A549 (cell line): ENCODE measurements at regions not wholly inside any gene's neighbourhood (a gene's known extent, or its start where the extent isn't known, plus 50 kb on each side); places are given as distances from the start of the nearest gene placed in this dataset.

Source experiments
- ATAC-seq, 2 experiments: fragments of 200-7000 bp in 1 of 2; fragments of >200 bp in 1 of 2; cut with Nextera tagmentation in 1 of 2; cut with Tn5 transposase in 1 of 2; 3 replicates each; pipeline versions ENCODE4 v1.8.0 to v1.9.1; 2018 to 2020; ENCODE audit warnings: mild to moderate bottlenecking in 1 of 2, moderate library complexity in 1 of 2
- CTCF ChIA-PET: fragments of 300-600 bp; sonication (Branson Sonifier 250); formaldehyde crosslinking; extraction: SDS; loops from one replicate; lab custom pipeline; 2021; ENCODE audit warnings: antibody characterized with exemption, inconsistent platforms; lab: Yijun Ruan, JAX
- POLR2A ChIA-PET: fragments of 350-600 bp; formaldehyde crosslinking; extraction: SDS; loops from one replicate; lab custom pipeline; 2021; ENCODE audit warnings: antibody characterized with exemption, inconsistent platforms; lab: Yijun Ruan, JAX
- DNase-seq, 2 experiments: peaks; one replicate each; pipeline versions ENCODE4 v3.0.0 to v3.0.0-alpha.2; 2011 to 2016; ENCODE audit warnings: low read depth in 1 of 2, low spot score in 1 of 2
- FAIRE-seq: peaks from 2 replicates; lab custom pipeline; 2011; peaks lifted over from hg19 to GRCh38; lab: Jason Lieb, UNC
- H3K27ac ChIP-seq, 2 experiments: fragments of >200 bp; sonication (Bioruptor Twin); formaldehyde crosslinking; 3 replicates each; pipeline ENCODE4 v1.5.1; 2016 to 2017
- H3K4me1 ChIP-seq: fragments of >200 bp; sonication (Bioruptor Twin); formaldehyde crosslinking; 3 replicates; pipeline ENCODE4 v1.6.1; 2016
- H3K4me2 ChIP-seq: fragments of >200 bp; sonication (Bioruptor Twin); formaldehyde crosslinking; 3 replicates; pipeline ENCODE4 v1.6.1; 2016
- H3K4me3 ChIP-seq: fragments of >200 bp; sonication (Bioruptor Twin); formaldehyde crosslinking; 3 replicates; pipeline ENCODE4 v1.5.1; 2016
- H3K9me3 ChIP-seq: fragments of >200 bp; sonication (Bioruptor Twin); formaldehyde crosslinking; 3 replicates; pipeline ENCODE4 v1.6.1; 2016
- CBX8 ChIP-seq: fragments of 200-600 bp; sonication (generic); IDR thresholded peaks from 2 replicates; pipeline ENCODE4 v1.6.1; 2016
- EHMT2 ChIP-seq: fragments of 200-600 bp; sonication (generic); IDR thresholded peaks from 2 replicates; pipeline ENCODE4 v1.6.1; 2016; ENCODE audit warnings: antibody characterized with exemption, low read depth, mild to moderate bottlenecking, moderate library complexity
- HOXA7 ChIP-seq: fragments of 250-450 bp; sonication (Bioruptor Pico); IDR thresholded peaks from 2 replicates; pipeline ENCODE4 v1.5.0; 2020; ENCODE audit warnings: mild to moderate bottlenecking, moderate library complexity
- HOXB13 ChIP-seq: fragments of 250-450 bp; sonication (Bioruptor Pico); IDR thresholded peaks from 2 replicates; pipeline ENCODE4 v1.5.0; 2020; ENCODE audit warnings: low read depth, mild to moderate bottlenecking, moderate library complexity
- JUN ChIP-seq, 2 experiments: fragments of >200 bp; sonication (Bioruptor Twin); formaldehyde crosslinking; IDR thresholded peaks; 2 replicates in 1 of 2; 3 replicates in 1 of 2; pipeline ENCODE4 v1.6.1; 2016 to 2017
- JUNB ChIP-seq: fragments of >200 bp; sonication (Bioruptor Twin); formaldehyde crosslinking; IDR thresholded peaks from 2 replicates; pipeline ENCODE4 v1.6.1; 2016
- MAZ ChIP-seq: fragments of 150-350 bp; IDR thresholded peaks from 2 replicates; pipeline ENCODE4 v1.6.1; 2014; ENCODE audit warnings: antibody characterized with exemption, low read depth, low read length, borderline replicate concordance
- MYC ChIP-seq: IDR thresholded peaks from 2 replicates; pipeline ENCODE4 v1.6.1; 2012; ENCODE audit warnings: mild to moderate bottlenecking, inconsistent platforms, low read length, improper control_type of control experiment, borderline replicate concordance
- NR3C1 ChIP-seq: fragments of >200 bp; sonication (Bioruptor Twin); formaldehyde crosslinking; IDR thresholded peaks from 3 replicates; pipeline ENCODE4 v1.6.1; 2017
- RAD21 ChIP-seq, 2 experiments: fragments of >200 bp in 1 of 2; sonication (Bioruptor Twin) in 1 of 2; formaldehyde crosslinking in 1 of 2; IDR thresholded peaks in 1 of 2; conservative IDR thresholded peaks in 1 of 2; 2 replicates in 1 of 2; 3 replicates in 1 of 2; pipeline ENCODE4 v1.6.1; 2012 to 2018; ENCODE audit warnings: inconsistent platforms in 1 of 2
- RARB ChIP-seq: fragments of 250-450 bp; sonication (Bioruptor Pico); IDR thresholded peaks from 2 replicates; pipeline ENCODE4 v1.8.0; 2021; ENCODE audit warnings: mild to moderate bottlenecking, moderate library complexity
- RNF2 ChIP-seq: fragments of 200-600 bp; sonication (generic); IDR thresholded peaks from 2 replicates; pipeline ENCODE4 v1.6.1; 2016; ENCODE audit warnings: low read depth, mild to moderate bottlenecking, antibody characterized with exemption, moderate library complexity, borderline replicate concordance
- TP53 ChIP-seq: fragments of 250-450 bp; sonication (Bioruptor Pico); IDR thresholded peaks from 2 replicates; pipeline ENCODE4 v1.5.0; 2021; ENCODE audit warnings: mild to moderate bottlenecking, moderate library complexity
- ZC3H11A ChIP-seq: fragments of 450-650 bp; IDR thresholded peaks from 2 replicates; pipeline ENCODE4 v1.6.1; 2014; ENCODE audit warnings: antibody characterized with exemption, mild to moderate bottlenecking
- ZFP36 ChIP-seq: fragments of 450-650 bp; IDR thresholded peaks from 2 replicates; pipeline ENCODE4 v1.6.1; 2014; ENCODE audit warnings: borderline replicate concordance; ENCODE audit not compliant: partially characterized antibody
- WGBS: methylation state at CpG from one replicate; pipeline ENCODE4 v1.1.6; 2017; ENCODE audit errors: missing lambda C conversion rate; 5-methylcytosine and 5-hydroxymethylcytosine counted together
- TF ChIP-seq, protein P1 (sequence below): fragments of 150-350 bp; IDR thresholded peaks from 2 replicates; pipeline ENCODE4 v1.6.1; 2014; ENCODE audit warnings: low read depth, mild to moderate bottlenecking, low read length
- TF ChIP-seq, protein P2 (sequence below): fragments of 250-450 bp; sonication (Bioruptor Pico); IDR thresholded peaks from 2 replicates; pipeline ENCODE4 v1.5.0; 2020; ENCODE audit warnings: low read depth, mild to moderate bottlenecking, moderate library complexity
- TF ChIP-seq, protein P3 (sequence below): fragments of >200 bp; sonication (Bioruptor Twin); formaldehyde crosslinking; IDR thresholded peaks from 3 replicates; pipeline ENCODE4 v1.5.1; 2016
- TF ChIP-seq, protein P4 (sequence below): fragments of 200-600 bp; sonication (generic); IDR thresholded peaks from 2 replicates; pipeline ENCODE4 v1.6.1; 2016; ENCODE audit warnings: antibody characterized with exemption, mild to moderate bottlenecking, moderate library complexity
- TF ChIP-seq, protein P5 (sequence below): fragments of 450-650 bp; IDR thresholded peaks from 2 replicates; pipeline ENCODE4 v1.6.1; 2014; ENCODE audit warnings: antibody characterized with exemption

DNA sequence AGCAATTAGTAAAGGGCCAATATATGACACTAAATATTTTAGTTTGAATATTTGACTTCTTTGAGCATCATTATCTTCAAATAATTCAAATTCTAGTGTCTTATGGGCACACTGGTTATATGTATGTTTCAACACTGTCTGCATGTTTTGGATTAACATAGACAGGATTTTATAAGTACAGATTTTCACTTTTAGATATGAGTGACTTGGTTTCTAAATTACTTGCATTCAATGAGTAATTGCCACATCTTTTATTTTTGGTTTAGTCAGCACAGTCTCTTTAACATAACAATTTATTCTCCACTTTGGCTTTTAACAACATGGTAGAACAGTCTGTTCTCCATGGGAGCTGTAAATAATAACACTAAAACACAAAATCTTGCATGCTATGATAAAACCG is 674.8 kb downstream of the TBL1XR1 start:
- TF ChIP-seq MAZ (no peak), HOXB13 (no peak), EHMT2 (no peak), ZC3H11A (no peak), RAD21 (conservative IDR thresholded peaks at IDR 0.05 in 1 of 2, IDR thresholded peaks at IDR 0.05 in 1 of 2) (no peak)
- TF ChIP-seq, protein P1, sequence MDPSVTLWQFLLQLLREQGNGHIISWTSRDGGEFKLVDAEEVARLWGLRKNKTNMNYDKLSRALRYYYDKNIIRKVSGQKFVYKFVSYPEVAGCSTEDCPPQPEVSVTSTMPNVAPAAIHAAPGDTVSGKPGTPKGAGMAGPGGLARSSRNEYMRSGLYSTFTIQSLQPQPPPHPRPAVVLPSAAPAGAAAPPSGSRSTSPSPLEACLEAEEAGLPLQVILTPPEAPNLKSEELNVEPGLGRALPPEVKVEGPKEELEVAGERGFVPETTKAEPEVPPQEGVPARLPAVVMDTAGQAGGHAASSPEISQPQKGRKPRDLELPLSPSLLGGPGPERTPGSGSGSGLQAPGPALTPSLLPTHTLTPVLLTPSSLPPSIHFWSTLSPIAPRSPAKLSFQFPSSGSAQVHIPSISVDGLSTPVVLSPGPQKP = no peak
- TF ChIP-seq, protein P2, sequence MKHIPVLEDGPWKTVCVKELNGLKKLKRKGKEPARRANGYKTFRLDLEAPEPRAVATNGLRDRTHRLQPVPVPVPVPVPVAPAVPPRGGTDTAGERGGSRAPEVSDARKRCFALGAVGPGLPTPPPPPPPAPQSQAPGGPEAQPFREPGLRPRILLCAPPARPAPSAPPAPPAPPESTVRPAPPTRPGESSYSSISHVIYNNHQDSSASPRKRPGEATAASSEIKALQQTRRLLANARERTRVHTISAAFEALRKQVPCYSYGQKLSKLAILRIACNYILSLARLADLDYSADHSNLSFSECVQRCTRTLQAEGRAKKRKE (CRISPR knock-in tag) = no peak
- CTCF ChIA-PET = no interaction called here
- no peak overlapping the region for H3K27ac ChIP-seq

DNA sequence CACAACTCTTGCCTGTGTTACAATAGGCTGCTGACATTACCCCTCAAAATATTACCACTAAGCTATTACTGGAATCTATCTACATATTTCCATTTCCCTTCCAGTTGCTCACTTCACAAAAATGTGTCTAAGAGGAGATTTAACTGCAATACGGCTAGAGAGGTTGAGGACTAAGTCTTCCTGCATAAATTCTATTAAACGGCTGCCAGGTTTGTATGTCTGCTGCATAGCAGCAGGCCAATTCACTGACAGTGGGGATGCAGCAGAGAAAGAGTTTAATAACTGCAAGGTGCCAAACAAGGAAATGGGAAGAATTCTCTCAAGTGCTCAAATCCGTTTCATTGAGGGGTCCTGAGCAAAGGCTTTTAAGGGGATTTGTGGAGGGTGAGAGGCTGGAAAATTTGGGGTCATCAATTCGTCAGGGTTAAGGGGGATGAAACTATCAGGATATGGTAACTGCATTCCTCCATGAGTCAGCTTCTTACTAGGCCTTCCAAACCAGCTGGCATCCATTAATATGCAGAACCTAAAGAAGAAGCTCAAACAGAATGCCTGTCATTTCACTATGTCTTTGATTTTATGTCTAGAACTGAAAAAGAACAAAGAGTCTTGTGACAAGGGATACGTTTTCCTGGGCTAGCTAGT is 675.6 kb downstream of the TBL1XR1 start:
- FAIRE-seq (no peak), ATAC-seq (no peak), DNase-seq (no peak)
- WGBS = 13% methylated on average over 5 of the region's 5 CpGs
- H3K4me2 ChIP-seq = no peak overlapping the region
- H3K27ac ChIP-seq = no peak overlapping the region
- H3K4me1 ChIP-seq = no peaks in the 10 kb centered on the region
- POLR2A ChIA-PET = no interaction called here
- no peak overlapping the region for H3K4me3 ChIP-seq
- CTCF ChIA-PET = no interaction called here
- TF ChIP-seq NR3C1 (no peak), TP53 (CRISPR knock-in tag) (no peak), JUN (IDR thresholded peaks at IDR 0.05) (no peak), CBX8 (no peak), RARB (CRISPR knock-in tag) (no peak), ZFP36 (no peak), HOXA7 (CRISPR knock-in tag) (no peak)
- TF ChIP-seq, all 56 proteins: peak for 0
- H3K9me3 ChIP-seq = no peaks in the 10 kb centered on the region

More for the DNA sequence above, 674.8 kb downstream of the TBL1XR1 start:
- H3K9me3 ChIP-seq = no peaks in the 10 kb centered on the region
- no peak overlapping the region for H3K4me2 ChIP-seq
- FAIRE-seq (no peak), DNase-seq (no peak), ATAC-seq (no peak)
- H3K4me1 ChIP-seq = no peaks in the 10 kb centered on the region
- no peak overlapping the region for H3K4me3 ChIP-seq
- POLR2A ChIA-PET = no interaction called here
- WGBS = 0% methylated on average over 1 of the region's 1 CpG

DNA sequence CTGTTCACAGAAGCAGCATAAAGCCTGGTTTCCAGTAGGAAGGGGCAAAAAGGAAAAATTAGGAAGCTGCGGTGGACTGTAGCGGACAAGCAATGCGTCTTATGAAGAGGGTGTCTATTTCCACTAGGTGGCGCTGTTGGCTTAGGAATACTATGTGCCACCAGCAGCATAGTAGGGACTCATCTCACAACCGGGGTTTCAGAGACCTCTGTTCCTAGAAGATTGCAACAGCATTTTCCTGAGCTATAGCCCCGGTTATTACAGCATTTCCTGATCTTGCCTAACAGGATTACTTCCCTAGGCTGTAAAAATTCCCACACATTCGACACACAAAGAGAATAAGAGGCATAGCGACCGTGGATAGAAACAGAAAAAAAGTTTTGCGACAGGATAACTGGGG is 683.0 kb downstream of the TBL1XR1 start:
- peak in 1 of 2 experiments; percentile 57; a peak in 1 of 6 replicates for ATAC-seq
- WGBS = 53% methylated on average over 10 of the region's 10 CpGs
- no peak for FAIRE-seq

More for the DNA sequence above, 683.0 kb downstream of the TBL1XR1 start:
- CTCF ChIA-PET = interaction anchor here (0.9 kb wide), 1 partner anchor 134 kb away, joined by 3 read pairs; no protein-coding TSS in a partner anchor
- no peaks in the 10 kb centered on the region for H3K4me1 ChIP-seq
- H3K9me3 ChIP-seq = peaks cover 4% of the 10 kb centered on the region; the same call in 1 of the 3 replicates
- TF ChIP-seq RAD21 (conservative IDR thresholded peaks at IDR 0.05 in 1 of 2, IDR thresholded peaks at IDR 0.05 in 1 of 2) (peak; percentile 23 to 59; a peak in 3 of 5 replicates), RNF2 (no peak), JUNB (no peak), HOXA7 (CRISPR knock-in tag) (no peak), EHMT2 (no peak), MYC (no peak)
- TF ChIP-seq, protein P3, sequence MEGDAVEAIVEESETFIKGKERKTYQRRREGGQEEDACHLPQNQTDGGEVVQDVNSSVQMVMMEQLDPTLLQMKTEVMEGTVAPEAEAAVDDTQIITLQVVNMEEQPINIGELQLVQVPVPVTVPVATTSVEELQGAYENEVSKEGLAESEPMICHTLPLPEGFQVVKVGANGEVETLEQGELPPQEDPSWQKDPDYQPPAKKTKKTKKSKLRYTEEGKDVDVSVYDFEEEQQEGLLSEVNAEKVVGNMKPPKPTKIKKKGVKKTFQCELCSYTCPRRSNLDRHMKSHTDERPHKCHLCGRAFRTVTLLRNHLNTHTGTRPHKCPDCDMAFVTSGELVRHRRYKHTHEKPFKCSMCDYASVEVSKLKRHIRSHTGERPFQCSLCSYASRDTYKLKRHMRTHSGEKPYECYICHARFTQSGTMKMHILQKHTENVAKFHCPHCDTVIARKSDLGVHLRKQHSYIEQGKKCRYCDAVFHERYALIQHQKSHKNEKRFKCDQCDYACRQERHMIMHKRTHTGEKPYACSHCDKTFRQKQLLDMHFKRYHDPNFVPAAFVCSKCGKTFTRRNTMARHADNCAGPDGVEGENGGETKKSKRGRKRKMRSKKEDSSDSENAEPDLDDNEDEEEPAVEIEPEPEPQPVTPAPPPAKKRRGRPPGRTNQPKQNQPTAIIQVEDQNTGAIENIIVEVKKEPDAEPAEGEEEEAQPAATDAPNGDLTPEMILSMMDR = peak; percentile 11; the same call in 1 of the 3 replicates
- TF ChIP-seq, protein P4, sequence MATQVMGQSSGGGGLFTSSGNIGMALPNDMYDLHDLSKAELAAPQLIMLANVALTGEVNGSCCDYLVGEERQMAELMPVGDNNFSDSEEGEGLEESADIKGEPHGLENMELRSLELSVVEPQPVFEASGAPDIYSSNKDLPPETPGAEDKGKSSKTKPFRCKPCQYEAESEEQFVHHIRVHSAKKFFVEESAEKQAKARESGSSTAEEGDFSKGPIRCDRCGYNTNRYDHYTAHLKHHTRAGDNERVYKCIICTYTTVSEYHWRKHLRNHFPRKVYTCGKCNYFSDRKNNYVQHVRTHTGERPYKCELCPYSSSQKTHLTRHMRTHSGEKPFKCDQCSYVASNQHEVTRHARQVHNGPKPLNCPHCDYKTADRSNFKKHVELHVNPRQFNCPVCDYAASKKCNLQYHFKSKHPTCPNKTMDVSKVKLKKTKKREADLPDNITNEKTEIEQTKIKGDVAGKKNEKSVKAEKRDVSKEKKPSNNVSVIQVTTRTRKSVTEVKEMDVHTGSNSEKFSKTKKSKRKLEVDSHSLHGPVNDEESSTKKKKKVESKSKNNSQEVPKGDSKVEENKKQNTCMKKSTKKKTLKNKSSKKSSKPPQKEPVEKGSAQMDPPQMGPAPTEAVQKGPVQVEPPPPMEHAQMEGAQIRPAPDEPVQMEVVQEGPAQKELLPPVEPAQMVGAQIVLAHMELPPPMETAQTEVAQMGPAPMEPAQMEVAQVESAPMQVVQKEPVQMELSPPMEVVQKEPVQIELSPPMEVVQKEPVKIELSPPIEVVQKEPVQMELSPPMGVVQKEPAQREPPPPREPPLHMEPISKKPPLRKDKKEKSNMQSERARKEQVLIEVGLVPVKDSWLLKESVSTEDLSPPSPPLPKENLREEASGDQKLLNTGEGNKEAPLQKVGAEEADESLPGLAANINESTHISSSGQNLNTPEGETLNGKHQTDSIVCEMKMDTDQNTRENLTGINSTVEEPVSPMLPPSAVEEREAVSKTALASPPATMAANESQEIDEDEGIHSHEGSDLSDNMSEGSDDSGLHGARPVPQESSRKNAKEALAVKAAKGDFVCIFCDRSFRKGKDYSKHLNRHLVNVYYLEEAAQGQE = no peak
- TF ChIP-seq, protein P5, sequence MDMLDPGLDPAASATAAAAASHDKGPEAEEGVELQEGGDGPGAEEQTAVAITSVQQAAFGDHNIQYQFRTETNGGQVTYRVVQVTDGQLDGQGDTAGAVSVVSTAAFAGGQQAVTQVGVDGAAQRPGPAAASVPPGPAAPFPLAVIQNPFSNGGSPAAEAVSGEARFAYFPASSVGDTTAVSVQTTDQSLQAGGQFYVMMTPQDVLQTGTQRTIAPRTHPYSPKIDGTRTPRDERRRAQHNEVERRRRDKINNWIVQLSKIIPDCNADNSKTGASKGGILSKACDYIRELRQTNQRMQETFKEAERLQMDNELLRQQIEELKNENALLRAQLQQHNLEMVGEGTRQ = no peak
- TF ChIP-seq, all 56 proteins: peak for 2
- POLR2A ChIA-PET = no interaction called here
- DNase-seq = peak; percentile 8 to 38
- Histone ChIP-seq H3K4me2 (no peak overlapping the region), H3K4me3 (no peak overlapping the region), H3K27ac (no peak overlapping the region)
